Pancreas (tissue), 10 donors: ENCODE measurements at regions not wholly inside any gene's neighbourhood (a gene's known extent, or its start where the extent isn't known, plus 50 kb on each side); places are given as distances from the start of the nearest gene placed in this dataset.

Experiments used
- ATAC-seq, 4 donors: fragments of 200-7000 bp; cut with Tn5 transposase; one replicate each; pipeline versions ENCODE4 v1.8.0 to v1.9.1; 2020; ENCODE audit warnings: mild to moderate bottlenecking in 4 of 4, moderate library complexity in 4 of 4
- DNase-seq, 6 donors: peaks; one replicate each; pipeline ENCODE4 v3.0.0-alpha.2; 2020
- FAIRE-seq: peaks from 2 replicates; lab custom pipeline; 2012; peaks lifted over from hg19 to GRCh38; lab: Jason Lieb, UNC
- H3K27ac ChIP-seq, 4 donors: fragments of 200-600 bp; sonication (generic); 1 replicate in 3 of 4; 2 replicates in 1 of 4; pipeline versions ENCODE4 v1.5.0 to v1.8.0; 2020
- H3K27me3 ChIP-seq, 4 donors: fragments of 200-600 bp; one replicate each; pipeline ENCODE4 v1.8.0; 2021
- H3K36me3 ChIP-seq, 3 donors: fragments of 200-600 bp; sonication (generic) in 1 of 3; one replicate each; pipeline versions ENCODE4 v1.5.0 to v1.8.0; 2020 to 2021
- H3K4me1 ChIP-seq, 3 donors: fragments of 200-600 bp; one replicate each; pipeline ENCODE4 v1.8.0; 2021
- H3K4me3 ChIP-seq, 4 donors: fragments of 200-600 bp; sonication (generic) in 2 of 4; one replicate each; pipeline versions ENCODE4 v1.5.0 to v1.8.0; 2020 to 2021
- H3K9me3 ChIP-seq, 4 donors: fragments of 200-600 bp; one replicate each; pipeline ENCODE4 v1.8.0; 2021
- WGBS, 2 donors: extraction: QIAGEN DNeasy Blood & Tissue Kit; methylation state at CpG; one replicate each; pipeline ENCODE4 v1.1.7; 2013; 5-methylcytosine and 5-hydroxymethylcytosine counted together
- intact Hi-C, 3 donors: fragments of 100-400 bp; cut with DNase I; formaldehyde crosslinking; loops; one replicate each; pipeline versions ENCODE4 v1.11.1 to v1.14.2; 2022
- TF ChIP-seq, protein P1 (sequence below), 4 donors: fragments of 200-600 bp; sonication (generic) in 3 of 4; IDR thresholded peaks; one replicate each; pipeline versions ENCODE4 v1.5.0 to v1.8.0; 2021; ENCODE audit warnings: antibody characterized with exemption in 4 of 4
- donor health status: healthy with polysubstance abuse.
- donor health status: DM: no; HTN: no; CAD: no; lungs with moderate emphysema.
- donor health status: DM: no; HTN: no; CAD: no.
- donor health status: control.
- donor health status: control.
- donor health status: Bipolar disorder and iron deficiency.
- donor health status: DM: yes; HTN: yes; CAD: no.
- donor health status: DM: no; HTN: no; CAD: no.
- donor health status: DM: no; HTN: no; CAD: no.
- donor health status: DM: yes; HTN: yes; CAD: no.

DNA sequence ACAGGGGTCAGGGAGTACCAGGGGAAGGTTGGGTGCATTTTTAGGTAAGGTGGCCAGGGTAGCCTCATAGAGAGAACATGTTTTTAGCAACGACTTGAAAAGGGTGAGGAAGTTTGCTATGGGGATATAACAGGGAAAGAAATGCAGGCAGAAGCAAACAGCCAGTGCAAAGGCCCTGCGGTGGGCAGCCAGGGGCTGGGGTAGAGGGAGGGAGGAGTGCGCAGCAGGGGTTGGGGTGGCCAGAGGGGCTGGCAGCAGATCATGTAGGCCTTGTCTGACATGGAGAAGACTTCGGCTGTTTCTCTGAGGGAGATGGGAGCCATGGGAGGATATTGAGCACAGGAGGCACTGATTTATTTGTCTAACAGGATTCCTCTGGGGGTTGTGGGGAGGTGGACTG is 242.5 kb downstream of the RBM19 start:
- H3K9me3 ChIP-seq, result no peaks in the 10 kb centered on the region
- WGBS, 2 donors, result 65 to 81% methylated on average over 4 of the region's 4 CpGs
- no peak overlapping the region for H3K4me3 ChIP-seq
- ATAC-seq, result no peak
- H3K36me3 ChIP-seq, result no peaks in the 10 kb centered on the region
- intact Hi-C loops, result no loop called here
- FAIRE-seq, result no peak
- H3K27me3 ChIP-seq, result peaks cover 0 to 12% (median 0%) of the 10 kb centered on the region in 4 donors
- TF ChIP-seq, protein P1, sequence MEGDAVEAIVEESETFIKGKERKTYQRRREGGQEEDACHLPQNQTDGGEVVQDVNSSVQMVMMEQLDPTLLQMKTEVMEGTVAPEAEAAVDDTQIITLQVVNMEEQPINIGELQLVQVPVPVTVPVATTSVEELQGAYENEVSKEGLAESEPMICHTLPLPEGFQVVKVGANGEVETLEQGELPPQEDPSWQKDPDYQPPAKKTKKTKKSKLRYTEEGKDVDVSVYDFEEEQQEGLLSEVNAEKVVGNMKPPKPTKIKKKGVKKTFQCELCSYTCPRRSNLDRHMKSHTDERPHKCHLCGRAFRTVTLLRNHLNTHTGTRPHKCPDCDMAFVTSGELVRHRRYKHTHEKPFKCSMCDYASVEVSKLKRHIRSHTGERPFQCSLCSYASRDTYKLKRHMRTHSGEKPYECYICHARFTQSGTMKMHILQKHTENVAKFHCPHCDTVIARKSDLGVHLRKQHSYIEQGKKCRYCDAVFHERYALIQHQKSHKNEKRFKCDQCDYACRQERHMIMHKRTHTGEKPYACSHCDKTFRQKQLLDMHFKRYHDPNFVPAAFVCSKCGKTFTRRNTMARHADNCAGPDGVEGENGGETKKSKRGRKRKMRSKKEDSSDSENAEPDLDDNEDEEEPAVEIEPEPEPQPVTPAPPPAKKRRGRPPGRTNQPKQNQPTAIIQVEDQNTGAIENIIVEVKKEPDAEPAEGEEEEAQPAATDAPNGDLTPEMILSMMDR (IDR thresholded peaks at IDR 0.05), result no peak
- H3K4me1 ChIP-seq, result no peaks in the 10 kb centered on the region
- no peak for DNase-seq
- H3K27ac ChIP-seq, result no peak overlapping the region

DNA sequence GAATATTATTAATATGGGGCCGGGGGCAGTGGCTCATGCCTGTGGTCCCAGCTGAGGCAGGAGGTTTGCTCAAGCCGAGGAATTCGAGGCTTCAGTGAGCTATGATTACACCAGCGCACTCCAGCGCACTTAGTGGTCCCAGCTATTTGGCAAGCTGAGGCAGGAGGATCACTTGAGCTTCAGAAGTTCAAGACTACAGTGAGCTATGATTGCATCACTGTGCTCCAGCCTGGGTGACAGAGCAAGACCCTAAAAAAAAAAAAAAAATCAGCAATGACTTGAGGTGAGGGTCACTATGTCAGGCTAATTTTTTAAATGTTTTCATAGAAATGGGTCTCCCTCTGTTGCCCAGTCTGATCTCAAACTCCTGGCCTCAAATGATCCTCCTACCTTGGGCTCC is 243.4 kb downstream of the RBM19 start:
- 58 to 74% methylated on average over 5 of the region's 5 CpGs for WGBS, 2 donors
- TF ChIP-seq, protein P1 (IDR thresholded peaks at IDR 0.05), result no peak
- H3K36me3 ChIP-seq, result no peaks in the 10 kb centered on the region
- no peak overlapping the region for H3K4me3 ChIP-seq
- intact Hi-C loops, result no loop called here
- DNase-seq (no peak), FAIRE-seq (no peak), ATAC-seq (no peak)
- no peaks in the 10 kb centered on the region for H3K4me1 ChIP-seq
- no peak overlapping the region for H3K27ac ChIP-seq
- peaks cover 0 to 12% (median 0%) of the 10 kb centered on the region in 4 donors for H3K27me3 ChIP-seq
- no peaks in the 10 kb centered on the region for H3K9me3 ChIP-seq

DNA sequence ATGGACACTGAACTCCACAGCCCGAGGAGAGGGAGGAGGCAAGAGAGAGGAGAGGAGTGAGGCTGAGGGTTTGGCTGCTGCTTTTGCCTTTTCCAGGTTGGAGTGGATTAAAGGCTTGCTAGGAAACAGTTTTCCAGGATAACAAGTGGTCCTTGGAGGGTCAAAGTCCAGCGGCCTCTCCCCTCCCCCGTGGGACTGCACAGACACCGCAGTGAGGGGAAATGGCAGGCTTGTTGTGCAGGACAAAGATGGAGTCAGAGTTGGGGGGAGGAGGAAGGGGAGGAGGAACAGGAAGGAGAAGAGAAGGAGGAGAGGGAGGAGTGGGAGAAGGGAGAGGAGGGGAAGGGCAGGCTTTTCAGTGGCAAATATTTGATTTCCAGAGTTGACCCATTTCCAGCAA is 245.5 kb downstream of the RBM19 start:
- no peaks in the 10 kb centered on the region for H3K36me3 ChIP-seq
- FAIRE-seq (no peak), DNase-seq (no peak), ATAC-seq (no peak)
- H3K27me3 ChIP-seq, result no peaks in the 10 kb centered on the region
- TF ChIP-seq, protein P1 (IDR thresholded peaks at IDR 0.05), result no peak
- intact Hi-C loops, result no loop called here
- H3K4me1 ChIP-seq, result no peaks in the 10 kb centered on the region
- H3K27ac ChIP-seq, result no peak overlapping the region
- no peak overlapping the region for H3K4me3 ChIP-seq
- H3K9me3 ChIP-seq, result no peaks in the 10 kb centered on the region
- 7 to 10% methylated on average over 3 to 4 of the region's 4 CpGs for WGBS, 2 donors

DNA sequence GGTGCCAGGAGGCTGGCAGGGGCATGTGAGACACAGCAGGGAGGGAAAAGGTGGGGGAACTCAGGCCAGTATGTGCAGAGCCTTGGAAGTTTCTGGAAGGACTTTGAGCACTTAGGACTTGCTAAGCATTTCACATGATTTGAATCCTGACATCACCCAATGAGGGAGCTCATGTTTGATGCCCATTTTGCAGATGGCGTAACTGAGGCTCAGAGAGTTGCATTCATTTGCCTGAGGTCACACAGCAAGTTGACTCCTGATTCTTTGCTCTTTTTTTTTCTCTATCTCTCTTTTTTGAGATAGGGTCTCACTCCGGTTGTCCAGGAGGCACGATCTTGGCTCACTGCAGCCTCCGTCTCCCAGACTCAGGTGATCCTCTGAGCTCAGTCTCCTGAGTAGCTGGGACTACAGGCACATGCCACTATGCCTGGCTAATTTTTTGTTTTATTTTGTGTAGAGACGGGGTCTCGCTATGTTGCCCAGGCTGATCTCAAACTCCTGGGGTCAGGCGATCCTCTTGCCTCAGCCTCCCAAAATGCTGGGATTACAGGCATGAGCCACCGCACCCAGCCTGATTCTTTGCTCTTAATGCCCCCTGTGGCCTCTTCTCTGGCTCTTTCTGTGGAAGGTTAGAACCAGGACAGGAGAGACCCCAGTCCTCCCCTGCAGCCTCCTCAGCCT is 246.1 kb downstream of the RBM19 start:
- Histone ChIP-seq H3K9me3 (no peaks in the 10 kb centered on the region), H3K4me1 (no peaks in the 10 kb centered on the region), H3K27ac (no peak overlapping the region), H3K4me3 (no peak overlapping the region), H3K27me3 (no peaks in the 10 kb centered on the region), H3K36me3 (no peaks in the 10 kb centered on the region)
- WGBS, 2 donors, result 71 to 79% methylated on average over 8 of the region's 8 CpGs
- ATAC-seq (no peak), DNase-seq (no peak), FAIRE-seq (no peak)
- intact Hi-C loops, result no loop called here
- TF ChIP-seq, protein P1 (IDR thresholded peaks at IDR 0.05), result no peak

DNA sequence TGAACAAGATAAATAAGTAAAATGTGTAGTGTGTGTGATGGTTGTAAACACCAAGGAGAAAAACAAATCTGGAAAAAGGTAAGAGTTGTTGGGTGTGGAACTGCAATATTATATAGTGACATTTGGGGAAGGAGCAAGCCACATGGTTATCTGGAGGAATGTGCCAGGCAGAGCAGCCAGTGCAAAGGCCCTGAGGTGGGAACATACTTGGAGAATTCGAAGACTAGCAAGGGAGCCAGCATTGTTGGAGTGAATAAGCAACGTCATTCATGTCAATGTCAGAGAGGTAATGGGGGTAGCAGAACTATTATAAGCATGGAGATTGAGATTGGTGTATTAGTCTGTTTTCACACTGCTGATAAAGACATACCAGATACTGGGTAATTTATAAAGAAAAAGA is 241.5 kb upstream of the LHX5 start:
- ATAC-seq (no peak), FAIRE-seq (no peak), DNase-seq (no peak)
- Histone ChIP-seq H3K27ac (no peak overlapping the region), H3K9me3 (no peaks in the 10 kb centered on the region), H3K4me3 (no peak overlapping the region), H3K36me3 (no peaks in the 10 kb centered on the region), H3K27me3 (no peaks in the 10 kb centered on the region), H3K4me1 (no peaks in the 10 kb centered on the region)
- WGBS, 2 donors, result 67 to 76% methylated on average over 2 of the region's 2 CpGs
- TF ChIP-seq, protein P1 (IDR thresholded peaks at IDR 0.05), result no peak
- intact Hi-C loops, result no loop called here
